Bronchial epithelial cell (primary cell): ENCODE measurements at regions not wholly inside any gene's neighbourhood (a gene's known extent, or its start where the extent isn't known, plus 50 kb on each side); places are given as distances from the start of the nearest gene placed in this dataset.

Source experiments
- DNase-seq: peaks from one replicate; pipeline ENCODE4 v3.0.0-alpha.2; 2010; ENCODE audit warnings: low read depth
- FAIRE-seq: peaks from 2 replicates; lab custom pipeline; 2011; peaks lifted over from hg19 to GRCh38; lab: Jason Lieb, UNC
- H3K27me3 ChIP-seq: 2 replicates; pipeline ENCODE4 v1.5.1; 2011; ENCODE audit warnings: low read length; ENCODE audit not compliant: control insufficient read depth, insufficient read depth
- H3K36me3 ChIP-seq: 2 replicates; pipeline ENCODE4 v1.5.1; 2011; ENCODE audit warnings: low read length; ENCODE audit not compliant: control insufficient read depth, insufficient read depth
- H3K4me3 ChIP-seq: 2 replicates; pipeline ENCODE4 v1.5.1; 2011; ENCODE audit warnings: mild to moderate bottlenecking, low read depth, low read length, control low read depth
- CTCF ChIP-seq: IDR thresholded peaks from 2 replicates; pipeline ENCODE4 v1.5.1; 2011; ENCODE audit warnings: mild to moderate bottlenecking, moderate library complexity, low read length, control low read depth, inconsistent platforms; ENCODE audit not compliant: insufficient read depth, severe bottlenecking

DNA sequence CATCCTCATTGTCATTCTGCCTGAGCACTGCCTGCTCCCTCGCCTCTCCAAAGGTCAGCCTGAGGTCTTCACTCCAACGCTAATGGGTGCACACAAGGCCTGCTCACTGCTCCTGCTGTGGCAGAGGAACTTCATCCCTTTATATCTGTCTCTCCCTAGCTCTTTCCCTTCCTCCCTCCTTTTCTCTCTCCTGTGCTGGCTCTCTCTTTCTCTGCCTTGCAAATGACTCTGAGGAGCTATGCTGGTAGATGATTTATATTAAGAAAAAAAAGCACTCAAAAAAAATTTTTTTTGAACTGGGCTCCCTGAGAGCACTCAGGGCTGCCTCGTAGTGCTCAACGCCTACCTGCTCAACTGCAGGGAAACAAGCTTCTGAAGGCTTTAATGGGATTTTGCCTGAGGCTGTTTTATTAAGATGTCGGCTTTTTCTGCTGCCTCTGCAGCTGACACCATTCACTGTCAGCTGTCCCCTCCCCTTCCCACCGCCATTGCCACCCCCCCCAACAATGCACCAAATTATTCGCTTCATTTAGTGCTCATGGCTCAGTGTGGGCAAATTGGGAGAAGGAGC, 137.7 kb upstream of the DEFB112 start:
- H3K4me3 ChIP-seq: no peak overlapping the region
- no peaks in the 10 kb centered on the region for H3K27me3 ChIP-seq
- TF ChIP-seq CTCF: no peak
- no peak for FAIRE-seq
- H3K36me3 ChIP-seq: no peaks in the 10 kb centered on the region
- DNase-seq: no peak

DNA sequence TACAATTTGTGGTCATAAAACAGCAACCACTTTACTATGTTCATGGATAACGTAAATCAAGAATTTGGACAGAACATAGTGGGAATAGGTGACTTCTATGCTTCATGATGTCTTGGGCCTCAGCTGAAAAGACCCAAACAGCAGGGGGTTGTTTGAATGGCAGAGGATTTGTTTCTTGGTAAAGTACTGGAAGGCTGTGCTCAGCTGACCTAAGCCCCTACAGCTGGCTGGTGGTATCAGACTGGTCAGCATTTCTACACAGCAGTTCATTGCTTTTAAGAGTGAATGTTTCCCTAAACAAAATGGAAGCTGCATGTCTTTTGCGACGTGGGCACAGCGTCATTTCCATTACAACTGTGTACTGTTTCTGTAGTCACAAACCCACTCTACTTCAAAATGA, 148.5 kb upstream of the DEFB112 start:
- H3K4me3 ChIP-seq: no peak overlapping the region
- FAIRE-seq (no peak), DNase-seq (no peak)
- no peaks in the 10 kb centered on the region for H3K36me3 ChIP-seq
- H3K27me3 ChIP-seq: no peaks in the 10 kb centered on the region
- no peak for TF ChIP-seq CTCF

DNA sequence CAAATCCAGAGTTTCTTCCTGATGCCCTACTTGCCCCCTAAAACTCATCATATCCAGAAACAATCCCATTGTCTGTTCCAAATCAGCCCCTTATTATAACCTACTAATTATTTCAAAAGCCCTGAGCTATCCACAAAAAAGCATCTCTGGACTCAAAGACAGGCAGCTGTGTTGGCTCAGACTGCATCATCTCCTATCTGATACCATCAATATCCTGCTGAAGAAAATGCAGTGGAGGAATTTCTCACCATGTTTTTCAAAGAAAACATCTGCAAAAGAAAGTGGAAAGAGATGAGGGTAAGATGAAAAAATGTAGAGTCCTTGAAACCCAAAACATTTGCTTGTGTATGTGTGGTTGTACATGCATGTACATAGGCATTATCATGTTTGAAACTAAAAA, 153.0 kb upstream of the DEFB112 start:
- Histone ChIP-seq H3K27me3 (no peaks in the 10 kb centered on the region), H3K4me3 (no peak overlapping the region), H3K36me3 (no peaks in the 10 kb centered on the region)
- DNase-seq: no peak
- FAIRE-seq: no peak
- TF ChIP-seq CTCF: no peak

DNA sequence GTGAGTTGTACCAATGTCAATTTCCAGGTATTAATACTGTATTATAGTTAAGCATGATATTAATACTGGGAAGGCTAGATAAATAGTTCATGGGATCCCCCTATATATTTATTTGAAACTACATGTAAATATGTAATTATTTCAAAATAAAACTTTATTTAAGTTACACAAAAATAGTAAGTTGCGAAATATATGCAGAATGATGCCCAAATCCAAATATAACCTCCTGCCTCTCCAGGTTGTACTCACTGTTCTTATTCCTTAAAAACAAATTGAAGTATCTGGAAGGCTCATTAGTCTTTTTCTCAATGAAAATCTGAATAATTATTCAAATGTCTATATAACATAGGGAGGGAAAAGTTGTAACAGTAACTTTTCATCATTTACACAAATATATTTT, 161.9 kb upstream of the DEFB112 start:
- Histone ChIP-seq H3K4me3 (no peak overlapping the region), H3K27me3 (no peaks in the 10 kb centered on the region), H3K36me3 (no peaks in the 10 kb centered on the region)
- DNase-seq (no peak), FAIRE-seq (no peak)
- TF ChIP-seq CTCF: no peak

DNA sequence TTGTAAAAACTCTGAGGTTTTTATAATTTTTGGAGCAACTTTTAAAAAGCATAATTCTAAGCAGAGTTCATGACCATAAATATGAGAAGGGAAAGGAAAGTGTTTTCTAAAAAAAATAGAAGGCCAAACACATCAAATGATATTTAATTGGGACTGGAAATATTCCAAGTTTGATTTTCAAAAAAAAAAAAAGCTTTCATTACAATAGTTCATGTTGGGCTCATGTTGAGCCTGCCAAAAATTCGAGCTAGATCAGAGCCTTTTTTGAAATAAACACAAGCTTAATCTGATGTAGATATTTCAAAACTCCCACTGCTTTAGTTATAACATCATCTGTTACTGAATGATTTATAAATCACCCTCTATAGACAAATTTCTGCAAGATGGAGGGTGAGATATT, 163.4 kb upstream of the DEFB112 start:
- no peak for FAIRE-seq
- Histone ChIP-seq H3K4me3 (no peak overlapping the region), H3K27me3 (no peaks in the 10 kb centered on the region), H3K36me3 (no peaks in the 10 kb centered on the region)
- no peak for TF ChIP-seq CTCF
- DNase-seq: no peak

DNA sequence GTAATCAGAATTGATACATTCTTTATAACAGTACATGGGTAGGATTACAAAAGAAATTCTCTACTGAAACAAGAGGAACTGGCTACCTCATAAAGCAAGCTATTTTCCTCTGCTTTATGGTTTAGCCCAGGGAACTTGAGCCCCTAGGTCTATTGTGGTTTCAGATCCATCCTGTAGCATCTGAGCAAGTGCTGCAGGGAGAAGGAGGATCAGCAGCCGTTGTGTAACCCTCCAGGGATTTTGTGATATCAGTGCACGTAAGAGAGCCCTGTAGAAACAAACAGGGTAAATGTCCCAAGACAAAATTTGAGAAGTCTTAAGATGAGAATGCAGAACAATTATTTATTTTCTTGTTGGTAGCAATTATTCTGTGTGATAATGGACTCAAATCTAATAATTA, 165.2 kb upstream of the DEFB112 start:
- Histone ChIP-seq H3K4me3 (no peak overlapping the region), H3K36me3 (no peaks in the 10 kb centered on the region), H3K27me3 (no peaks in the 10 kb centered on the region)
- no peak for DNase-seq
- no peak for TF ChIP-seq CTCF
- FAIRE-seq: no peak
